ENCODE measurements at regions not wholly inside any gene's neighbourhood (a gene's known extent, or its start where the extent isn't known, plus 50 kb on each side); places are given as distances from the start of the nearest gene placed in this dataset.

GRCh38 chr2:238710032-238710735 lies 137.7 kb upstream of the TWIST2 start:
- TF ChIP-seq SP1 (IDR thresholded peaks at IDR 0.05), result no peak
- no peak for TF ChIP-seq TARDBP (IDR thresholded peaks at IDR 0.05)
- TF ChIP-seq FOXM1 (IDR thresholded peaks at IDR 0.05; ENCODE audit: borderline replicate concordance), result no peak
- TF ChIP-seq CTBP1 (IDR thresholded peaks at IDR 0.05; ENCODE audit: borderline replicate concordance), result no peak
- no peak for TF ChIP-seq SUZ12 (IDR thresholded peaks at IDR 0.05)
